NOMO-1 treated with dmso at 0.1 percent for 144 hours (cell line): ENCODE measurements at regions not wholly inside any gene's neighbourhood (a gene's known extent, or its start where the extent isn't known, plus 50 kb on each side); places are given as distances from the start of the nearest gene placed in this dataset.

Experiments
- DNase-seq: peaks from one replicate; lab custom pipeline; 2025; ENCODE audit not compliant: unreplicated experiment; lab: John Stamatoyannopoulos, UW

- DNase-seq: no peak
These were observed 78.2 kb downstream of the IRF2BPL start for GRCh38 chr14:76950055-76951020.

GRCh38 chr14:76948976-76949375, 79.5 kb downstream of the IRF2BPL start:
- no peak for DNase-seq

GRCh38 chr14:76948213-76948947, 80.1 kb downstream of the IRF2BPL start:
- DNase-seq: no peak

GRCh38 chr14:76947838-76948184, 80.7 kb downstream of the IRF2BPL start:
- DNase-seq: no peak

- DNase-seq: peak; percentile 48
These were observed 81.2 kb downstream of the IRF2BPL start for GRCh38 chr14:76947078-76947837.

GRCh38 chr14:76946753-76947077, 81.8 kb downstream of the IRF2BPL start:
- DNase-seq: no peak

GRCh38 chr14:76943072-76943471, 85.4 kb downstream of the IRF2BPL start:
- no peak for DNase-seq

- DNase-seq: no peak
These were observed 86.3 kb downstream of the IRF2BPL start for GRCh38 chr14:76941946-76942805.

- DNase-seq: no peak
These were observed 87.0 kb downstream of the IRF2BPL start for GRCh38 chr14:76941544-76941943.

- DNase-seq: no peak
These were observed 88.3 kb downstream of the IRF2BPL start for GRCh38 chr14:76940021-76940760.

- no peak for DNase-seq
These were observed 89.3 kb downstream of the IRF2BPL start for GRCh38 chr14:76939015-76939742.

- DNase-seq: no peak
These were observed 90.4 kb downstream of the IRF2BPL start for GRCh38 chr14:76938092-76938500.

GRCh38 chr14:76937181-76938091, 91.1 kb downstream of the IRF2BPL start:
- DNase-seq: no peak

GRCh38 chr14:76936483-76936882, 92.0 kb downstream of the IRF2BPL start:
- no peak for DNase-seq

GRCh38 chr14:76933515-76933914, 95.0 kb downstream of the IRF2BPL start:
- DNase-seq: no peak

- no peak for DNase-seq
These were observed 96.7 kb downstream of the IRF2BPL start for GRCh38 chr14:76931631-76932402.

GRCh38 chr14:76930549-76930948, 98.0 kb downstream of the IRF2BPL start:
- DNase-seq: no peak
